K562 (cell line): ENCODE measurements at regions not wholly inside any gene's neighbourhood (a gene's known extent, or its start where the extent isn't known, plus 50 kb on each side); places are given as distances from the start of the nearest gene placed in this dataset.

ENCODE experiments used
- ATAC-seq: fragments of 200-7000 bp; cut with Tn5 transposase; 3 replicates; pipeline ENCODE4 v1.9.1; 2020; ENCODE audit warnings: moderate library complexity
- BruUV-seq: library from RNA; stranded (reverse); fragments of 400-500 nt; replicated peaks from 2 replicates; lab custom pipeline; 2021; lab: Mats Ljungman, UMichigan
- CTCF ChIA-PET: fragments of 300-600 bp; formaldehyde crosslinking; extraction: SDS; loops from one replicate; lab custom pipeline; 2021; ENCODE audit warnings: low intra/inter-chr PET ratio; lab: Yijun Ruan, JAX
- POLR2A ChIA-PET: fragments of 300-600, 350-650 bp; sonication (Branson Sonifier 250); formaldehyde crosslinking; extraction: SDS; loops from one replicate; lab custom pipeline; 2021; ENCODE audit warnings: antibody characterized with exemption, inconsistent platforms; lab: Yijun Ruan, JAX
- DNase-seq, 4 experiments: peaks; one replicate each; pipeline versions ENCODE4 v3.0.0 to v3.0.0-alpha.2; 2011 to 2018; ENCODE audit warnings: low spot score in 3 of 4, mixed read lengths in 3 of 4; ENCODE audit errors: extremely low read depth in 1 of 4
- FAIRE-seq: peaks from 2 replicates; lab custom pipeline; 2011; peaks lifted over from hg19 to GRCh38; lab: Jason Lieb, UNC
- H2AFZ ChIP-seq: 2 replicates; pipeline ENCODE4 v1.6.0; 2011; ENCODE audit warnings: low read depth, low read length, control low read depth, inconsistent platforms
- H3K27ac ChIP-seq: fragments of 200-600 bp; 3 replicates; pipeline ENCODE4 v1.8.0; 2011; ENCODE audit warnings: low read depth, mild to moderate bottlenecking, control low read depth, inconsistent platforms, low read length, moderate library complexity, mixed read lengths; ENCODE audit errors: extremely low read depth
- H3K27me3 ChIP-seq, 2 experiments: fragments of 300-600 bp in 1 of 2; 2 replicates in 1 of 2; 3 replicates in 1 of 2; pipeline versions ENCODE4 v1.6.0 to v1.8.0; 2011; ENCODE audit warnings: inconsistent platforms in 2 of 2, low read length in 2 of 2, mild to moderate bottlenecking in 1 of 2, mixed read lengths in 1 of 2, moderate library complexity in 1 of 2; ENCODE audit not compliant: control insufficient read depth in 2 of 2, insufficient read depth in 2 of 2
- H3K36me3 ChIP-seq: fragments of 300-600 bp; 3 replicates; pipeline ENCODE4 v1.8.0; 2011; ENCODE audit warnings: mild to moderate bottlenecking, low read length, inconsistent platforms; ENCODE audit not compliant: control insufficient read depth, insufficient read depth
- H3K4me1 ChIP-seq, 2 experiments: fragments of 200-600 bp in 1 of 2; replicated peaks in 1 of 2; 2 replicates in 1 of 2; 3 replicates in 1 of 2; pipeline versions ENCODE4 v1.5.1 to v1.8.0; 2011; ENCODE audit warnings: inconsistent platforms in 2 of 2, low read length in 2 of 2, mild to moderate bottlenecking in 1 of 2, mixed read lengths in 1 of 2, moderate library complexity in 1 of 2; ENCODE audit not compliant: control insufficient read depth in 2 of 2, insufficient read depth in 2 of 2
- H3K4me2 ChIP-seq: 2 replicates; pipeline ENCODE4 v1.6.1; 2011; ENCODE audit warnings: low read length, control low read depth, inconsistent platforms, mixed read lengths; ENCODE audit not compliant: insufficient read depth
- H3K4me3 ChIP-seq: fragments of 200-600 bp; sonication (generic), shearing (Covaris generic); 2 replicates; pipeline ENCODE4 v1.5.1; 2016; ENCODE audit warnings: control low read depth, inconsistent platforms
- H3K79me2 ChIP-seq: fragments of 200-600 bp; 3 replicates; pipeline ENCODE4 v1.8.0; 2011; ENCODE audit warnings: low read length, inconsistent platforms; ENCODE audit not compliant: control insufficient read depth, insufficient read depth
- H3K9ac ChIP-seq, 2 experiments: 2 replicates each; pipeline versions ENCODE4 v1.6.0 to v1.6.1; 2011; ENCODE audit warnings: low read depth in 2 of 2, low read length in 2 of 2, control low read depth in 1 of 2, inconsistent platforms in 1 of 2, mild to moderate bottlenecking in 1 of 2, mixed read lengths in 1 of 2; ENCODE audit not compliant: insufficient read depth in 1 of 2
- H3K9me1 ChIP-seq: one replicate; pipeline ENCODE4 v1.6.0; 2011; ENCODE audit warnings: inconsistent platforms, mild to moderate bottlenecking, low read length, moderate library complexity; ENCODE audit not compliant: control insufficient read depth, insufficient read depth
- H3K9me3 ChIP-seq: replicated peaks from 2 replicates; pipeline ENCODE4 v1.5.1; 2011; ENCODE audit warnings: low read depth, low read length, inconsistent platforms; ENCODE audit not compliant: control insufficient read depth, insufficient read depth
- H4K20me1 ChIP-seq: replicated peaks from 2 replicates; pipeline ENCODE4 v1.6.1; 2011; ENCODE audit warnings: low read length, inconsistent platforms, mixed read lengths; ENCODE audit not compliant: control insufficient read depth, insufficient read depth
- C11orf30 ChIP-seq: fragments of 450-650 bp; IDR thresholded peaks from 2 replicates; pipeline ENCODE4 v1.6.1; 2016; ENCODE audit warnings: low read depth, mild to moderate bottlenecking
- CHD7 ChIP-seq: fragments of 200-600 bp; sonication (generic); IDR thresholded peaks from one replicate; pipeline ENCODE4 v1.6.1; 2012; ENCODE audit warnings: mild to moderate bottlenecking, low read depth, low read length, inconsistent platforms
- CREM ChIP-seq: IDR thresholded peaks from 2 replicates; pipeline ENCODE4 v1.6.1; 2014; ENCODE audit warnings: antibody characterized with exemption, low read depth
- E2F3 ChIP-seq: fragments of 250-450 bp; sonication (Bioruptor Pico); IDR thresholded peaks from 2 replicates; pipeline ENCODE4 v1.4.0; 2020; ENCODE audit warnings: mild to moderate bottlenecking
- RAD21 ChIP-seq, 2 experiments: fragments of 250-450 bp in 1 of 2; fragments of 450-650 bp in 1 of 2; sonication (Bioruptor Pico) in 1 of 2; formaldehyde crosslinking in 1 of 2; IDR thresholded peaks in 1 of 2; conservative IDR thresholded peaks in 1 of 2; 2 replicates each; pipeline versions ENCODE4 v1.4.0 to v1.8.0; 2020 to 2022; ENCODE audit warnings: mild to moderate bottlenecking in 2 of 2, moderate library complexity in 1 of 2
- SAP30 ChIP-seq: fragments of 200-600 bp; sonication (generic); IDR thresholded peaks from 2 replicates; pipeline ENCODE4 v1.6.1; 2012; ENCODE audit warnings: borderline replicate concordance, low read depth, mild to moderate bottlenecking, moderate library complexity, low read length, control low read depth, inconsistent platforms; ENCODE audit not compliant: insufficient read depth, poor library complexity, severe bottlenecking
- SIN3A ChIP-seq, 2 experiments: fragments of 150-350 bp in 1 of 2; IDR thresholded peaks; 2 replicates each; pipeline ENCODE4 v1.6.1; 2011 to 2016; ENCODE audit warnings: borderline replicate concordance in 2 of 2, low read depth in 2 of 2, low read length in 2 of 2, mild to moderate bottlenecking in 2 of 2, moderate library complexity in 2 of 2; ENCODE audit not compliant: control insufficient read depth in 1 of 2
- ZBTB2 ChIP-seq: fragments of 450-650 bp; IDR thresholded peaks from 2 replicates; pipeline ENCODE4 v1.6.1; 2016; ENCODE audit warnings: antibody characterized with exemption
- ZNF124 ChIP-seq: sonication (generic); formaldehyde crosslinking; IDR thresholded peaks from 2 replicates; pipeline ENCODE4 v1.8.1; 2022; ENCODE audit warnings: missing genetic modification reagents
- in situ Hi-C: fragments of 300-500 bp; cut with MboI; formaldehyde crosslinking; loops from 4 replicates; pipeline ENCODE4 v1.15.0; 2018; ENCODE audit warnings: inconsistent platforms, mixed read lengths
- intact Hi-C: fragments of 100-400 bp; cut with micrococcal nuclease; formaldehyde crosslinking; loops from 2 replicates; pipeline ENCODE4 v1.14.2; 2022

DNA sequence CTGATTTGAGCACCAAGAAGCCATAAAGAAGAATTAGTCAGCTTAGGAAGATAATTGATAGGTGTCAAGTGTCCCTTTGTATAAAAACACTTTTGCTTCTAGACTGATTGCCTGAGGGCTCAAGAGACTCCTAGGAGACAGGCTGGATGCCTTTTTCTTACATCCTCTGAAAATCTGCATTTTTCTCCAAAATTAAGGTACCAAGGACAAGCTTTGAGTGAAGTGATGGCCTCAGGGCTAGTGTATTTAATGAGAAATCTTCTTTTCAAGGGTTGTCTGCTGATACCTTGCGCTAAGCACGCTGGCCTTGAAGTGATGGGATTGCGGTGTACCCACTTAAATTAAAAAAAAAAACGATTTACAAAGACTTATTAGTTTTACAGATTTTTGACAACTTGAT, 304.0 kb downstream of the TLR4 start (continued):
- TF ChIP-seq ZBTB2 = no peak
- TF ChIP-seq SAP30 = no peak
- TF ChIP-seq C11orf30 = no peak
- no peak for TF ChIP-seq CREM

DNA sequence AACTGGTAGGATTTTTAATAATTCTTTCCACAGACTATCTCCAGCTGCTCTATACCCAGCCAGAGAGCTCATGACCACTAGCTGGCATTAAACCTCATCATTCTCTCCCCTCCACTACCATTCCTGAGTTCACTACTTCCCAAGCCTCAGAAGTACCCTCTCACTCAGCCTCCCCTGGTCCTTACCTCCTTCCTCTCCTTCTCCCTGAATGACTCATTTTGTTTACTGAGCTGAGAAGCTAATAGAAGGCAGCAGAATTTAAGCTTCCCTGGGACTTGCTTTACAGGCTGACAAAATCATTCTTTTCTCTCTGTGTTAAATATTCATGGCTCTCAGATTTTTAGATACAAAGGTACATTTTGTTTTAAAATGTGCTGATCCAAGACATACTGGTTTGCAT, 305.4 kb downstream of the TLR4 start:
- no peak for DNase-seq
- no peak for TF ChIP-seq ZNF124 (CRISPR knock-in tag)
- TF ChIP-seq CHD7 = no peak
- TF ChIP-seq RAD21 (CRISPR knock-in tag; conservative IDR thresholded peaks at IDR 0.05 in 1 of 2, IDR thresholded peaks at IDR 0.05 in 1 of 2) = no peak
- no peak for TF ChIP-seq E2F3
- no peak for TF ChIP-seq SIN3A (IDR thresholded peaks at IDR 0.05; ENCODE audit: borderline replicate concordance in 2 of 2, control insufficient read depth in 1 of 2, low read depth in 2 of 2, low read length in 2 of 2)

More for the DNA sequence above, 305.4 kb downstream of the TLR4 start:
- Histone ChIP-seq H3K4me1 (no peaks in the 10 kb centered on the region), H3K4me3 (no peak overlapping the region), H2AFZ (no peak overlapping the region), H3K9ac (no peak overlapping the region), H3K79me2 (no peaks in the 10 kb centered on the region), H3K27ac (no peak overlapping the region), H3K36me3 (no peaks in the 10 kb centered on the region), H3K9me3 (no peaks in the 10 kb centered on the region), H3K4me2 (no peak overlapping the region), H3K9me1 (no peaks in the 10 kb centered on the region), H4K20me1 (no peaks in the 10 kb centered on the region), H3K27me3 (no peaks in the 10 kb centered on the region)
- BruUV-seq = no TSS peak
- intact Hi-C loops = no loop called here
- in situ Hi-C loops = no loop called here
- ChIA-PET CTCF (no interaction called here), POLR2A (no interaction called here)
- FAIRE-seq (no peak), ATAC-seq (no peak)
